ENCODE measurements at regions not wholly inside any gene's neighbourhood (a gene's known extent, or its start where the extent isn't known, plus 50 kb on each side); places are given as distances from the start of the nearest gene placed in this dataset.
"Not testable (repeated sequence)": the region's sequence is repeated elsewhere in the genome, so short reads cannot be mapped to it uniquely, and the experiment has no call there.

DNA sequence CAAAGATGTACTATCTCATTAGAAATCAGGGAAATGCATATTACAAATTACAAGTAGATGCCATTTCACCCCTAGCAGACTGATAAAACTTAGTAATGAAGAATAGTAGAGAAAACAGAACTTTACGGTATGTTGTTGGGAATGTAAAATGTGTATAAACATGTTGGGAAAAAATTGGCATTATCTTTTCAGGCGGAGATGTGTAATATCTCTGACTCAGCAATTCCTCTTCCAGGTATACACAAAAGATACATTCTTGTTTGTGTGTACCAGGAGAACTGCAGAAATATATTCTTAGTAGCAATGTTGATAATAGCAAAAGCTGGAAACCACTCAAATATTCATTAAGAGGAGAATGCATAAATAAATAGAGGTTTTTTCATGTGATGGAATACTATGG is 204.5 kb downstream of the LPIN1 start:
- dilution Hi-C loops (cut with MboI; ENCODE audit: extremely low pct_ligation_motif_present, low sequenced_read_pairs) (no loop called here), intact Hi-C loops (cut with micrococcal nuclease) (no loop called here)
- FAIRE-seq = no peak
- no TSS peak for BruUV-seq (replicated peaks)
- no peak for TF ChIP-seq POLR2AphosphoS5 (IDR thresholded peaks at IDR 0.05; ENCODE audit: insufficient read depth, low read depth, low read length)
- TF ChIP-seq, protein P1, sequence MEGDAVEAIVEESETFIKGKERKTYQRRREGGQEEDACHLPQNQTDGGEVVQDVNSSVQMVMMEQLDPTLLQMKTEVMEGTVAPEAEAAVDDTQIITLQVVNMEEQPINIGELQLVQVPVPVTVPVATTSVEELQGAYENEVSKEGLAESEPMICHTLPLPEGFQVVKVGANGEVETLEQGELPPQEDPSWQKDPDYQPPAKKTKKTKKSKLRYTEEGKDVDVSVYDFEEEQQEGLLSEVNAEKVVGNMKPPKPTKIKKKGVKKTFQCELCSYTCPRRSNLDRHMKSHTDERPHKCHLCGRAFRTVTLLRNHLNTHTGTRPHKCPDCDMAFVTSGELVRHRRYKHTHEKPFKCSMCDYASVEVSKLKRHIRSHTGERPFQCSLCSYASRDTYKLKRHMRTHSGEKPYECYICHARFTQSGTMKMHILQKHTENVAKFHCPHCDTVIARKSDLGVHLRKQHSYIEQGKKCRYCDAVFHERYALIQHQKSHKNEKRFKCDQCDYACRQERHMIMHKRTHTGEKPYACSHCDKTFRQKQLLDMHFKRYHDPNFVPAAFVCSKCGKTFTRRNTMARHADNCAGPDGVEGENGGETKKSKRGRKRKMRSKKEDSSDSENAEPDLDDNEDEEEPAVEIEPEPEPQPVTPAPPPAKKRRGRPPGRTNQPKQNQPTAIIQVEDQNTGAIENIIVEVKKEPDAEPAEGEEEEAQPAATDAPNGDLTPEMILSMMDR (IDR thresholded peaks at IDR 0.05; ENCODE audit: extremely low read depth in 1 of 2, insufficient read depth in 1 of 2, low read depth in 1 of 2, low read length in 2 of 2) = no peak
- TF ChIP-seq, protein P2, sequence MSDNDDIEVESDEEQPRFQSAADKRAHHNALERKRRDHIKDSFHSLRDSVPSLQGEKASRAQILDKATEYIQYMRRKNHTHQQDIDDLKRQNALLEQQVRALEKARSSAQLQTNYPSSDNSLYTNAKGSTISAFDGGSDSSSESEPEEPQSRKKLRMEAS (IDR thresholded peaks at IDR 0.05; ENCODE audit: insufficient read depth, insufficient read length) = no peak
- Histone ChIP-seq H3K9me3 (replicated peaks; ENCODE audit: control insufficient read depth, insufficient read depth, low read length) (no peaks in the 10 kb centered on the region), H3K79me2 (ENCODE audit: control insufficient read depth, insufficient read depth, low read length) (no peaks in the 10 kb centered on the region), H3K4me1 (ENCODE audit: control insufficient read depth, extremely low read depth, insufficient read depth, low read length) (no peaks in the 10 kb centered on the region), H3K9me1 (replicated peaks; ENCODE audit: control insufficient read depth, extremely low read depth, insufficient read depth, low read length) (no peaks in the 10 kb centered on the region), H3K36me3 (ENCODE audit: control insufficient read depth in 2 of 2, extremely low read depth in 1 of 2, insufficient read depth in 2 of 2, low read length in 2 of 2) (no peaks in the 10 kb centered on the region), H2AFZ (ENCODE audit: low read depth, low read length) (no peak overlapping the region), H3K27me3 (ENCODE audit: control insufficient read depth in 2 of 2, insufficient read depth in 2 of 2, low read length in 2 of 2) (peaks cover 0 to 1% of the 10 kb centered on the region in 2 experiments), H3K9ac (replicated peaks; ENCODE audit: extremely low read depth, insufficient read depth, low read length) (no peak overlapping the region), H4K20me1 (replicated peaks; ENCODE audit: control insufficient read depth, extremely low read depth, insufficient read depth, low read length) (no peaks in the 10 kb centered on the region), H3K27ac (ENCODE audit: insufficient read depth, low read depth, low read length) (no peak overlapping the region), H3K4me2 (ENCODE audit: insufficient read depth, low read length) (no peak overlapping the region), H3K4me3 (replicated peaks in 1 of 3; ENCODE audit: insufficient read depth in 1 of 3, low read depth in 1 of 3, low read length in 3 of 3) (no peak overlapping the region)
- CTCF ChIA-PET = no interaction called here
- no peak for DNase-seq (ENCODE audit: low read depth, low spot score)
- POLR2A ChIA-PET = no interaction called here

DNA sequence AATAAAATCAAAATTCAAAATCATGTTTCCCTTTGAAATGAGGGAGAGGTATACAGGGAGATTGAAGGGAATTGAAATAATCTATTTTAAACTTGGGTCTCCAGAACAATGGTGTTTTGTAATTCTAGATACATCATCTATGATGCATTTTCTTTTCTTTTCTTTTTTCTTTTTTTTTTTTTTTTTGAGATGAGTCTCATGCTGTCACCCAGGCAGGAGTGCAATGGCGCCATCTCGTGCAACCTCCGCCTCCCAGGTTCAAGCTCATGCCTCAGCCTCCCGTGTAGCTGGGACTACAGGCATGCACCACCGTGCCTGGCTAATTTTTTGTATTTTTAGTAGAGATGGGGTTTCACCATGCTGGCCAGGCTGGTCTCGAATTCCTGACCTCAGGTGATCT is 205.1 kb downstream of the LPIN1 start:
- H3K79me2 ChIP-seq (ENCODE audit: control insufficient read depth, insufficient read depth, low read length); H3K9ac ChIP-seq (replicated peaks; ENCODE audit: extremely low read depth, insufficient read depth, low read length); BruUV-seq (replicated peaks); H3K4me3 ChIP-seq (replicated peaks in 1 of 3; ENCODE audit: insufficient read depth in 1 of 3, low read depth in 1 of 3, low read length in 3 of 3); H4K20me1 ChIP-seq (replicated peaks; ENCODE audit: control insufficient read depth, extremely low read depth, insufficient read depth, low read length); H3K36me3 ChIP-seq (ENCODE audit: control insufficient read depth in 2 of 2, extremely low read depth in 1 of 2, insufficient read depth in 2 of 2, low read length in 2 of 2); H2AFZ ChIP-seq (ENCODE audit: low read depth, low read length); H3K4me2 ChIP-seq (ENCODE audit: insufficient read depth, low read length); H3K9me1 ChIP-seq (replicated peaks; ENCODE audit: control insufficient read depth, extremely low read depth, insufficient read depth, low read length); intact Hi-C loops (cut with micrococcal nuclease); DNase-seq (ENCODE audit: low read depth, low spot score); H3K27me3 ChIP-seq (ENCODE audit: control insufficient read depth in 2 of 2, insufficient read depth in 2 of 2, low read length in 2 of 2); FAIRE-seq; H3K4me1 ChIP-seq (ENCODE audit: control insufficient read depth, extremely low read depth, insufficient read depth, low read length); POLR2A ChIA-PET; H3K27ac ChIP-seq (ENCODE audit: insufficient read depth, low read depth, low read length); dilution Hi-C loops (cut with MboI; ENCODE audit: extremely low pct_ligation_motif_present, low sequenced_read_pairs); H3K9me3 ChIP-seq (replicated peaks; ENCODE audit: control insufficient read depth, insufficient read depth, low read length): not testable (repeated sequence)
- CTCF ChIA-PET = interaction anchor here (0.7 to 0.9 kb wide), 2 partner anchors 90 to 122 kb away, joined by 3 read pairs; no protein-coding TSS in a partner anchor

Measured in endothelial cell of umbilical vein (primary cell).